ENCODE measurements at regions not wholly inside any gene's neighbourhood (a gene's known extent, or its start where the extent isn't known, plus 50 kb on each side); places are given as distances from the start of the nearest gene placed in this dataset.

DNA sequence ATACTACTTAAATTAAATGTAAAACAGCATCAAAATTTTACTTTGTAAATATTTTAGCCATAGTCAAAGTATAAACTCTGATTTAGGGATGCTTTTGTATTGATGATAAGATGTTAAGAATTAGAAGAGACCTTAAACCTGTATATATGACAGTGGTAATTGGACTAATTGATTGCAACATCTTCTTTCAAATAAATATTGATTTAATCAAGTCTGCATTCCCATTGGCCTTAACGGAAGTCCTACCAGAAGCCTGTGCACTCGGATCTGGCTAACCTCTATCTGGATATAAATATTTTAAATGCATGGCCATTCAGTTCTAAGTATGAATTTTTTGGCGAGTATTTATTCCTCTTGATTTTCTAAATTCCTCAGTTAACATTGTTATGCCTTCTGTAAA is 856.1 kb downstream of the USP25 start:
- H3K36me3 Mint-ChIP-seq = no peaks in the 10 kb centered on the region
- CTCF ChIA-PET = no interaction called here
- H3K9me3 Mint-ChIP-seq = no peaks in the 10 kb centered on the region
- no peak for DNase-seq
- H3K4me3 Mint-ChIP-seq = no peak overlapping the region
- intact Hi-C loops (cut with micrococcal nuclease) = no loop called here
- POLR2A ChIA-PET = no interaction called here
- no peak overlapping the region for H3K27ac Mint-ChIP-seq
- H3K4me1 Mint-ChIP-seq (ENCODE audit: low read depth) = no peaks in the 10 kb centered on the region
- H3K27me3 Mint-ChIP-seq = no peaks in the 10 kb centered on the region

GRCh38 chr21:16587141-16587581 is 857.4 kb downstream of the USP25 start:
- CTCF ChIA-PET = no interaction called here
- no peaks in the 10 kb centered on the region for H3K27me3 Mint-ChIP-seq

DNA sequence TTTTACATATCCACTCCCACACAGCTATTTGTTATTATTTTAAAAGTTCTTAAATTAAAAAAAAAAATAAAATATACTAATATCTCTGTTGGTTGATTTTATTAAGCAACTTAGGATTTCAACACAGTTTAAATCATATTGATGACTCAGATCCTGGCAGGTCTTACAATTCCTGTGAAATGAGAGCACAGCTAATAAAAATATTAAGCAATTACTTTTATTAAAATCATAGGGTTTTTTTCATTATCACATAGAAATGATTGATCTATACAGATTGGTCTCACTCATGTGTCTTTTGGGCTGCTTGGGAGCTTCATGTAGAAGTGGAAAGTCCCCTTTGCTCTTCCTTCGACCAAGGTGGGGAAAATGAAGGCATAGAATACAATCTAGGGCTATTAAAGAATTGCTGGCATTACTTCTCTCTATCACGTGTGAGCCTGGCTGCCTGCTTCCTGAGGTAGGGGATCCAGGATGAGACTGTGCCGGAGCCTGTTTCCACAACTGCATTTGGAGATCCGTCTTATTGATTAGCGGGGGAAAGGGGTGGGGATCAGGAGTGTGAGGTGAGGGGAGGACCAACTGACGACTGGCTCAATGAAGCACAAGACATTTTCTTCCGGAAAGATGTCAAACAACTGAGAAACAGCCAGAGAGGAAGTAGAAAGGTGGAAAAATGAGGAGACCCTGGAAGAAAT is 858.0 kb downstream of the USP25 start:
- no peak for DNase-seq
- ChIA-PET POLR2A (no interaction called here), CTCF (no interaction called here)
- Mint-ChIP-seq H3K27ac (no peak overlapping the region), H3K9me3 (no peaks in the 10 kb centered on the region), H3K36me3 (no peaks in the 10 kb centered on the region), H3K4me3 (no peak overlapping the region), H3K27me3 (no peaks in the 10 kb centered on the region), H3K4me1 (ENCODE audit: low read depth) (no peaks in the 10 kb centered on the region)
- intact Hi-C loops (cut with micrococcal nuclease) = no loop called here

More at GRCh38 chr21:16587141-16587581, 857.4 kb downstream of the USP25 start:
- Mint-ChIP-seq H3K36me3 (no peaks in the 10 kb centered on the region), H3K4me3 (no peak overlapping the region), H3K27ac (no peak overlapping the region), H3K9me3 (no peaks in the 10 kb centered on the region), H3K4me1 (ENCODE audit: low read depth) (no peaks in the 10 kb centered on the region)
- intact Hi-C loops (cut with micrococcal nuclease) = no loop called here
- no peak for DNase-seq
- POLR2A ChIA-PET = no interaction called here

DNA sequence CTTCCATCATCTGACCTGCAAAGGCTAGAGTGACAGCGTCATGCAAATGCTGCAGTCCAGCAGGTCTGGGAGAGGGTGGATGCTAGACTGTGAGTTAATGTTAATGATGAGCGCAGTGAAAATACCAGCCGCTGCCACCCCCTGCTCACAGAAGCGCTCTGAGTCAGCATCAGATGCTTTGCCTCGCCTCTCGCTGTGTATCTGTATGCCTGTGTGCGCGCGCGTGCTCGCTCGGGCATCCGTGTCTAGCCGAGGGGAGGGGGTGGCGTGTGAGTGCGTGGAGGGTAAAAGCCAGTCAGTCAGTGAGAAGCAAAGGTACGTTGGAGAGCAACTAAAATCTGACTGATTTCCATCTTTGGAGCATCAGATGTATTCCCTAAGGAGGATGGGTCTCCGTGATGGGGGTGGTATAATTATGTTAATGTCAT is 858.7 kb downstream of the USP25 start:
- no peak overlapping the region for H3K4me3 Mint-ChIP-seq
- ChIA-PET POLR2A (no interaction called here), CTCF (no interaction called here)
- intact Hi-C loops (cut with micrococcal nuclease) = no loop called here
- H3K4me1 Mint-ChIP-seq (ENCODE audit: low read depth) = no peaks in the 10 kb centered on the region
- no peak overlapping the region for H3K27ac Mint-ChIP-seq
- H3K27me3 Mint-ChIP-seq = no peaks in the 10 kb centered on the region
- no peaks in the 10 kb centered on the region for H3K9me3 Mint-ChIP-seq
- DNase-seq = no peak
- H3K36me3 Mint-ChIP-seq = no peaks in the 10 kb centered on the region

DNA sequence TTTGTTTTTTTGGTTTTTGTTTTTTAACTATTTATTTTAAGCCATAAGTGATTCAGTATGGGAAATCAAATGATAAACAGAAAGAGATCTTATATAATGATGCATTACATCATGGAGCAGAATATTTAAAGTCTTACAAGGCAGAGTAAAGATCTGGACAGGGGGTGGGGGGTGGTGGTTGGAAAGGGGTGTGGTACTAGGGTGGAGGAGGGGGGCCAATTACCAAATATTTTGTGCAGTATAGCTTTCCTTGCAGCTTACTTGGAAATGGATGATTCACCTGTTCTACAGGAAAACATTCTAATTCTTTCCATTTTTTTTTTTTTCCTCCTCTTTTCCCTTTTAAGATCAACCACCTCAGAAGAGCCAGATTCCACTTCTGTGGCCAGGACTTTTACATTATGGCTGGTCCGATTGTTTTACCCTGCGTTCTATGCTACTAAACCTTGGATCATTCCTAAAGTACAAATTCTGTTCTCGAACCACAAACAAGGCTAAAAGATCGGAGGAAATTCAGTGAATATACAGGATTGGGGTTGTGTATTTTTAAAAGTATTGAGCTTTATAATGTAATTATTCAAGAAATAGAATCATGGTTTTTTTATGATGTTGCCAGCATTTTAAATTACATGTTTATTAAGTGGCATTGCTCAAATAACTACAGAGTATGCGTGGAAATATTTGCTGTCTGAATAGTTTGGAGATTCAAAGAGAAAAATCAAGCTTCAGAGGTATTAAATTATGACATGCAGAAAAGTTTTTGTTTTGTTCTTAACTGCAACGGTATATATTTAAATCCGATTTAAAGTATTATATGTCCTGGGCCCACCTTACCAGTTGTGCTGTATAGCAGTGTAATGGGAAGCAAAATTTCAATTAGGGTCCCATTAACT is 859.5 kb downstream of the USP25 start:
- no peak for DNase-seq
- H3K36me3 Mint-ChIP-seq = no peaks in the 10 kb centered on the region
- H3K4me1 Mint-ChIP-seq (ENCODE audit: low read depth) = no peaks in the 10 kb centered on the region
- ChIA-PET CTCF (no interaction called here), POLR2A (no interaction called here)
- peaks cover 2% of the 10 kb centered on the region for H3K9me3 Mint-ChIP-seq
- no peak overlapping the region for H3K27ac Mint-ChIP-seq
- H3K4me3 Mint-ChIP-seq = no peak overlapping the region
- intact Hi-C loops (cut with micrococcal nuclease) = no loop called here
- no peaks in the 10 kb centered on the region for H3K27me3 Mint-ChIP-seq

DNA sequence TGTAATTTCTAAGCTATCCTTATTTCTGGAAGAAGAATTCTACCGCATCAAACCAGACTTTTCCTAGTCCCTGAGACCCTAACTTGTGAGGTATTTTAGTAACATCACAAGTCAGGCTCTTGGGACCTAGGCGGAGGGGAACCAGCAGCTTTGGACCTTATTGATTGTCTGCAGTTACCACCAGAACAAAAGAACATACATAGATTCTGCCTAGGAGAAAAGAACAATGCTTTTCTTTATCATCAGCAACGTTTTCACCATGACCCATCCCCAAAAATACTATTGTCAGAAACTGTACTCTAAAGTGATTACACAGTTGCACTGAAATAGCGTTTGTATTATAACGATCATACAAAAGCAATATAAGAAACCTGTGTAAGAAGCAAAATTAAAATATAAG is 860.4 kb downstream of the USP25 start:
- no peaks in the 10 kb centered on the region for H3K36me3 Mint-ChIP-seq
- DNase-seq = no peak
- H3K27me3 Mint-ChIP-seq = no peaks in the 10 kb centered on the region
- peaks cover 2% of the 10 kb centered on the region for H3K9me3 Mint-ChIP-seq
- no peaks in the 10 kb centered on the region for H3K4me1 Mint-ChIP-seq (ENCODE audit: low read depth)
- H3K4me3 Mint-ChIP-seq = no peak overlapping the region
- intact Hi-C loops (cut with micrococcal nuclease) = no loop called here
- H3K27ac Mint-ChIP-seq = no peak overlapping the region
- ChIA-PET CTCF (no interaction called here), POLR2A (no interaction called here)

- Mint-ChIP-seq H3K4me1 (ENCODE audit: low read depth) (no peaks in the 10 kb centered on the region), H3K27ac (no peak overlapping the region), H3K4me3 (no peak overlapping the region), H3K27me3 (no peaks in the 10 kb centered on the region), H3K9me3 (peaks cover 2% of the 10 kb centered on the region), H3K36me3 (no peaks in the 10 kb centered on the region)
- ChIA-PET CTCF (no interaction called here), POLR2A (no interaction called here)
- DNase-seq = no peak
- intact Hi-C loops (cut with micrococcal nuclease) = no loop called here
Measured at GRCh38 chr21:16590641-16591292, 861.0 kb downstream of the USP25 start.

GRCh38 chr21:16592381-16592780 is 862.6 kb downstream of the USP25 start:
- DNase-seq = no peak
- POLR2A ChIA-PET = no interaction called here
- Mint-ChIP-seq H3K27ac (no peak overlapping the region), H3K4me3 (no peak overlapping the region), H3K27me3 (no peaks in the 10 kb centered on the region), H3K4me1 (ENCODE audit: low read depth) (no peaks in the 10 kb centered on the region), H3K36me3 (no peaks in the 10 kb centered on the region), H3K9me3 (peaks cover 4% of the 10 kb centered on the region)
- CTCF ChIA-PET = no interaction called here
- intact Hi-C loops (cut with micrococcal nuclease) = no loop called here

DNA sequence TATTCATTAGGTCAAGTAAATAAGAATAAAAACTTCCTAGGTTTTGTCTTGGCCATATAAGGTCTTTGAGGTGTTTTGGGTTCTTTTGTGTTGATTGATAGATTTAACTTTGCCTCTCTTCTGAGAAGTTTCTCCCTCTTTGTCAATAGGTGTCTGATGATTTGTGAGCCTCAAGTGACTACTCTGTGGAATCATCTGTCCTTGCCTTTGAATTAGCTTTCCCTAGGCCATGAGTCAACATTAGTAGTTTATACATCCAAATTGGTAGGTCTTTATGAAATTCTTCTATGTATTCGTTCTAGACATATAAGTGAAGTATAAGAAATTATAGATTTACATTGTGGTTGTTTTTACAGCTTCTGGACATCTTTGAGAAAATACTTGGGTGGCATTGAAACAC is 864.4 kb downstream of the USP25 start:
- Mint-ChIP-seq H3K36me3 (no peaks in the 10 kb centered on the region), H3K4me1 (ENCODE audit: low read depth) (no peaks in the 10 kb centered on the region), H3K9me3 (peaks cover 4% of the 10 kb centered on the region), H3K27ac (no peak overlapping the region), H3K27me3 (no peaks in the 10 kb centered on the region), H3K4me3 (no peak overlapping the region)
- CTCF ChIA-PET = no interaction called here
- DNase-seq = no peak
- intact Hi-C loops (cut with micrococcal nuclease) = no loop called here
- POLR2A ChIA-PET = no interaction called here

DNA sequence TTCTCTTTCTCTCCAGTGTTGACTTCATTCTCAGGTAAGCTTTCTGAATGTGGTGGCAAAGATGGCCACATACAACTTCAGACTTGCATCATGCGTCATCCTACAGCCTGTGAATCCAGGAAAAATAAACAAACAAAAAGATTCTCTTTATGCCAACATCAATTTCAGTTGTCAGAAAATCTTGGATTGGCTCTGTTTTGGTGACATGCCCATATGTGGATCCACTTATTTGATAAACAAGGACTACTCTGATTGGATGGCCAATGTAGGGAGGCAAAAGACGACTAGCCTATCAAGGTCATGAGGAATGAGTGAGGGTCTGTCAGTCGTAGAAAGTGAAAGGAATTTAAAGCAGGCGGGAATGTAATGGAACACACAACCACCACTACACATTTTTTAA is 866.6 kb downstream of the USP25 start:
- intact Hi-C loops (cut with micrococcal nuclease) = no loop called here
- Mint-ChIP-seq H3K27me3 (no peaks in the 10 kb centered on the region), H3K27ac (no peak overlapping the region), H3K4me3 (no peak overlapping the region), H3K4me1 (ENCODE audit: low read depth) (no peaks in the 10 kb centered on the region), H3K9me3 (peaks cover 4% of the 10 kb centered on the region), H3K36me3 (no peaks in the 10 kb centered on the region)
- ChIA-PET CTCF (no interaction called here), POLR2A (no interaction called here)
- no peak for DNase-seq

GRCh38 chr21:16597753-16598152 is 868.0 kb downstream of the USP25 start:
- H3K4me3 Mint-ChIP-seq = no peak overlapping the region
- ChIA-PET POLR2A (no interaction called here), CTCF (no interaction called here)
- intact Hi-C loops (cut with micrococcal nuclease) = no loop called here
- no peaks in the 10 kb centered on the region for H3K4me1 Mint-ChIP-seq (ENCODE audit: low read depth)
- peaks cover 4% of the 10 kb centered on the region for H3K9me3 Mint-ChIP-seq
- no peaks in the 10 kb centered on the region for H3K36me3 Mint-ChIP-seq
- H3K27ac Mint-ChIP-seq = no peak overlapping the region
- no peaks in the 10 kb centered on the region for H3K27me3 Mint-ChIP-seq
- no peak for DNase-seq

- no peak overlapping the region for H3K27ac Mint-ChIP-seq
- POLR2A ChIA-PET = no interaction called here
- no peaks in the 10 kb centered on the region for H3K9me3 Mint-ChIP-seq
- no peaks in the 10 kb centered on the region for H3K4me1 Mint-ChIP-seq (ENCODE audit: low read depth)
- CTCF ChIA-PET = no interaction called here
- DNase-seq = no peak
- H3K4me3 Mint-ChIP-seq = no peak overlapping the region
- no peaks in the 10 kb centered on the region for H3K36me3 Mint-ChIP-seq
- intact Hi-C loops (cut with micrococcal nuclease) = no loop called here
- no peaks in the 10 kb centered on the region for H3K27me3 Mint-ChIP-seq
Measured at GRCh38 chr21:16605597-16605996, 875.8 kb downstream of the USP25 start.

- DNase-seq = no peak
- H3K4me3 Mint-ChIP-seq = no peak overlapping the region
- intact Hi-C loops (cut with micrococcal nuclease) = no loop called here
- ChIA-PET POLR2A (no interaction called here), CTCF (no interaction called here)
- H3K4me1 Mint-ChIP-seq (ENCODE audit: low read depth) = no peaks in the 10 kb centered on the region
- no peaks in the 10 kb centered on the region for H3K36me3 Mint-ChIP-seq
- no peaks in the 10 kb centered on the region for H3K27me3 Mint-ChIP-seq
- H3K27ac Mint-ChIP-seq = no peak overlapping the region
- H3K9me3 Mint-ChIP-seq = no peaks in the 10 kb centered on the region
Measured at GRCh38 chr21:16606271-16606670, 876.5 kb downstream of the USP25 start.

Measured in activated CD4-positive, alpha-beta memory T cell treated with anti-CD3 and anti-CD28 coated beads for 36 hours (primary cell).